Thyroid gland (tissue), 4 donors: ENCODE measurements at regions not wholly inside any gene's neighbourhood (a gene's known extent, or its start where the extent isn't known, plus 50 kb on each side); places are given as distances from the start of the nearest gene placed in this dataset.
A peak's percentile ranks its signal among the peaks of the same experiment; 100 is the strongest.

Source experiments
- POLR2A ChIP-seq, 2 donors: fragments of 450-650 bp; IDR thresholded peaks; one replicate each; pipeline ENCODE4 v1.6.1; 2017; ENCODE audit warnings: antibody characterized with exemption in 2 of 2, mild to moderate bottlenecking in 2 of 2, moderate library complexity in 1 of 2
- TF ChIP-seq, protein P1 (sequence below), 6 experiments: fragments of 200-600 bp in 3 of 6; fragments of 450-650 bp in 3 of 6; sonication (generic) in 3 of 6; IDR thresholded peaks; one replicate each; pipeline ENCODE4 v1.5.1; 2016 to 2019; ENCODE audit warnings: antibody characterized with exemption in 6 of 6, mild to moderate bottlenecking in 2 of 6, inconsistent platforms in 1 of 6, moderate library complexity in 1 of 6

DNA sequence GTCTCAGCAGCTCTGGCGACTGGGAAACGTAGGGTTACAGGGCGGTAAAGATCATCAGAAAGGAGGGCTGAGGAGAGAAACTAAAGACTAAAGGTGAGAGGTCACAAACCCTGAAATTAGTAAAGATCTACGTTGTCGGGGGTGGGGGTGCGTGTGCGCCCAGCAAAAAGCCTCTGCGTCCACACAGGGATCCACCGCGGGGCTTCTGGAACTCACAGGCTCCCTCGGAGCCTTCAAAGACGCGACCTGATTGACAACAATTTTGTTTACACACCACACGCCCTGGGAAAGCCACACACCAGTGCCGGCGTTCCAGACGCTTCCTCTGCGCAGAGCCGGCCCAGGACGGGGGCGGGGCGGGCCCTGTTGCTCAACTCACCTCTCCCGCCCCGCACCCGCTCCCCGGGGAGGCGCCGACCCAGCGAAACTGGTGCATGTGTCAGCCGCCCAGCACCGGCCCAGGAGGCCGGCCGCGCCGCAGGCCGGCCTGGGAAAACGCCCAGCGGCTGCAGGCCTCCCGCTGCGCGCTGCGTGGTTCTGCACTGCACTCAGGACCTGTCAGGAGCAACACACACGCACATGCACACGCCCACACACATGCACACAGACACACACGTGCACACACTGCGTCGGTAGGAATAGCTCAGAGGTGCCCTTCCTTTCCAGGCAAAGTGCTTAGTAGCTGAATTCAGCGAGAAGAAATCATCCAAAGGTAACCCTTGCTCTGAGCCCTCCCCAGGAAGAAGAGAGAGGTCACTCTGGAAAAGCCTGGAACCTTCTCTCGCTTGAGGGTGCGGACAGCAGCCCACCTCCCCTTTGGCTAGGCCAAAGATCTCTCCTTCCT, 57.2 kb upstream of the ARID1B start:
- TF ChIP-seq POLR2A (IDR thresholded peaks at IDR 0.05): peak; percentile 20 to 62
- TF ChIP-seq, protein P1, sequence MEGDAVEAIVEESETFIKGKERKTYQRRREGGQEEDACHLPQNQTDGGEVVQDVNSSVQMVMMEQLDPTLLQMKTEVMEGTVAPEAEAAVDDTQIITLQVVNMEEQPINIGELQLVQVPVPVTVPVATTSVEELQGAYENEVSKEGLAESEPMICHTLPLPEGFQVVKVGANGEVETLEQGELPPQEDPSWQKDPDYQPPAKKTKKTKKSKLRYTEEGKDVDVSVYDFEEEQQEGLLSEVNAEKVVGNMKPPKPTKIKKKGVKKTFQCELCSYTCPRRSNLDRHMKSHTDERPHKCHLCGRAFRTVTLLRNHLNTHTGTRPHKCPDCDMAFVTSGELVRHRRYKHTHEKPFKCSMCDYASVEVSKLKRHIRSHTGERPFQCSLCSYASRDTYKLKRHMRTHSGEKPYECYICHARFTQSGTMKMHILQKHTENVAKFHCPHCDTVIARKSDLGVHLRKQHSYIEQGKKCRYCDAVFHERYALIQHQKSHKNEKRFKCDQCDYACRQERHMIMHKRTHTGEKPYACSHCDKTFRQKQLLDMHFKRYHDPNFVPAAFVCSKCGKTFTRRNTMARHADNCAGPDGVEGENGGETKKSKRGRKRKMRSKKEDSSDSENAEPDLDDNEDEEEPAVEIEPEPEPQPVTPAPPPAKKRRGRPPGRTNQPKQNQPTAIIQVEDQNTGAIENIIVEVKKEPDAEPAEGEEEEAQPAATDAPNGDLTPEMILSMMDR (IDR thresholded peaks at IDR 0.05): no peak
